G401.6 (cell line): ENCODE measurements at regions not wholly inside any gene's neighbourhood (a gene's known extent, or its start where the extent isn't known, plus 50 kb on each side); places are given as distances from the start of the nearest gene placed in this dataset.

Experiments used
- FAIRE-seq: peaks from 2 replicates; lab custom pipeline; 2012; peaks lifted over from hg19 to GRCh38; lab: Jason Lieb, UNC

GRCh38 chr4:183763990-183764754 lies 105.1 kb downstream of the TRAPPC11 start:
- FAIRE-seq: no peak

- FAIRE-seq: no peak
These were observed 106.3 kb downstream of the TRAPPC11 start for GRCh38 chr4:183765251-183765911.

GRCh38 chr4:183766140-183766539 lies 107.0 kb downstream of the TRAPPC11 start:
- no peak for FAIRE-seq

GRCh38 chr4:183770906-183771305 lies 111.8 kb downstream of the TRAPPC11 start:
- FAIRE-seq: no peak

- FAIRE-seq: no peak
These were observed 113.3 kb downstream of the TRAPPC11 start for GRCh38 chr4:183772361-183772760.

- FAIRE-seq: no peak
These were observed 114.7 kb downstream of the TRAPPC11 start for GRCh38 chr4:183773790-183774189.

- no peak for FAIRE-seq
These were observed 121.8 kb upstream of the STOX2 start for GRCh38 chr4:183783306-183783705.

- FAIRE-seq: no peak
These were observed 121.0 kb upstream of the STOX2 start for GRCh38 chr4:183783991-183784553.

GRCh38 chr4:183788308-183788905 lies 116.7 kb upstream of the STOX2 start:
- FAIRE-seq: no peak

GRCh38 chr4:183789657-183790056 lies 115.5 kb upstream of the STOX2 start:
- no peak for FAIRE-seq

GRCh38 chr4:183790661-183791060 lies 114.4 kb upstream of the STOX2 start:
- FAIRE-seq: no peak

GRCh38 chr4:183797011-183797444 lies 108.1 kb upstream of the STOX2 start:
- FAIRE-seq: no peak

- no peak for FAIRE-seq
These were observed 107.4 kb upstream of the STOX2 start for GRCh38 chr4:183797445-183798300.

GRCh38 chr4:183798301-183799253 lies 106.5 kb upstream of the STOX2 start:
- FAIRE-seq: no peak

GRCh38 chr4:183801457-183802165 lies 103.5 kb upstream of the STOX2 start:
- FAIRE-seq: no peak

GRCh38 chr4:183806341-183806740 lies 98.8 kb upstream of the STOX2 start:
- FAIRE-seq: no peak

- no peak for FAIRE-seq
These were observed 97.5 kb upstream of the STOX2 start for GRCh38 chr4:183807420-183808096.

GRCh38 chr4:183808097-183808456 lies 97.0 kb upstream of the STOX2 start:
- no peak for FAIRE-seq

GRCh38 chr4:183812567-183812966 lies 92.5 kb upstream of the STOX2 start:
- no peak for FAIRE-seq

GRCh38 chr4:183814461-183814860 lies 90.6 kb upstream of the STOX2 start:
- no peak for FAIRE-seq
